Retinal pigment epithelial cell (primary cell): ENCODE measurements at regions not wholly inside any gene's neighbourhood (a gene's known extent, or its start where the extent isn't known, plus 50 kb on each side); places are given as distances from the start of the nearest gene placed in this dataset.
"Not testable (repeated sequence)": the region's sequence is repeated elsewhere in the genome, so short reads cannot be mapped to it uniquely, and the experiment has no call there.

Experiments
- DNase-seq: peaks from one replicate; pipeline ENCODE4 v3.0.0-alpha.2; 2010; ENCODE audit warnings: low read depth
- H3K4me3 ChIP-seq: 2 replicates; pipeline ENCODE4 v1.5.1; 2011; ENCODE audit warnings: mild to moderate bottlenecking, low read length, control low read depth, moderate library complexity
- TF ChIP-seq, protein P1 (sequence below): conservative IDR thresholded peaks from 2 replicates; pipeline ENCODE4 v1.5.1; 2011; ENCODE audit warnings: low read depth, low read length, control low read depth, inconsistent platforms

DNA sequence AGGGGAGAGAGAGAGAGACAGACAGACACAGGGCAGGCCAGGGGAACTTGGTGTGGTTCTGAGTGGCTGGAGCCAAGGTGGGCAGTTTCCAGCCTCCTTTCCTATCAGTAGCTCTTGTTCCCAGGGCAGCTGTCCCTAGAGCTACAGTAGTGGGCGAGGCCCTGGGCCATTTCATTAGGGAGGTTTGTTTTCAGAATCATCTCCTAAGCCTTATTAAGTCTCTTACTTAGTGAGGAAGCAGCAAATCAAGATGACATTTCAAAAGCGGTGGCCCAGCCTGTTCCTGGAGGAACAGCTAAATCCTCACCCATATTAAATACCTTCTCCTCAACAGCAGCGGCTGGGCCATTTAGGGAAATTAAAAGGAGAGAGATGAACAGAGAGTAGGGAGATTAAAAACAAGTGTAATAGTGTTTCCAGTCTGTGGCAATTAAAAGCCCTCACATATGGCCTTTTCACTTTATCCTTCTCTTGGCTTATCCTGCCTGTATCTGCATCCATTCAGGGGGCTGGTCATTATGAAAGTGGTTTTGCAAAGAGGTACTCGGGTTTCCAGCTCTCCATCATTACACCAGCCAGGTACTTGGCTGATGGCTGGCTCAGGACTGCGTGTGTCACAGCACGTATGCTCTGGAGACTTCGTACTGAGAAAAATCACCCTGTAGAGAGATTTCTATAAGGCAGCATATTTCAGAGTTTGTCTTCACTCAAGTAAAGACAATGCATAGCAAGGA lies 91.9 kb upstream of the PRR23C start:
- DNase-seq: no peak
- TF ChIP-seq, protein P1, sequence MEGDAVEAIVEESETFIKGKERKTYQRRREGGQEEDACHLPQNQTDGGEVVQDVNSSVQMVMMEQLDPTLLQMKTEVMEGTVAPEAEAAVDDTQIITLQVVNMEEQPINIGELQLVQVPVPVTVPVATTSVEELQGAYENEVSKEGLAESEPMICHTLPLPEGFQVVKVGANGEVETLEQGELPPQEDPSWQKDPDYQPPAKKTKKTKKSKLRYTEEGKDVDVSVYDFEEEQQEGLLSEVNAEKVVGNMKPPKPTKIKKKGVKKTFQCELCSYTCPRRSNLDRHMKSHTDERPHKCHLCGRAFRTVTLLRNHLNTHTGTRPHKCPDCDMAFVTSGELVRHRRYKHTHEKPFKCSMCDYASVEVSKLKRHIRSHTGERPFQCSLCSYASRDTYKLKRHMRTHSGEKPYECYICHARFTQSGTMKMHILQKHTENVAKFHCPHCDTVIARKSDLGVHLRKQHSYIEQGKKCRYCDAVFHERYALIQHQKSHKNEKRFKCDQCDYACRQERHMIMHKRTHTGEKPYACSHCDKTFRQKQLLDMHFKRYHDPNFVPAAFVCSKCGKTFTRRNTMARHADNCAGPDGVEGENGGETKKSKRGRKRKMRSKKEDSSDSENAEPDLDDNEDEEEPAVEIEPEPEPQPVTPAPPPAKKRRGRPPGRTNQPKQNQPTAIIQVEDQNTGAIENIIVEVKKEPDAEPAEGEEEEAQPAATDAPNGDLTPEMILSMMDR: no peak
- no peak overlapping the region for H3K4me3 ChIP-seq

- no peak overlapping the region for H3K4me3 ChIP-seq
- TF ChIP-seq, protein P1: no peak
- DNase-seq: no peak
These were observed 95.9 kb upstream of the PRR23C start for GRCh38 chr3:139140553-139140952.

DNA sequence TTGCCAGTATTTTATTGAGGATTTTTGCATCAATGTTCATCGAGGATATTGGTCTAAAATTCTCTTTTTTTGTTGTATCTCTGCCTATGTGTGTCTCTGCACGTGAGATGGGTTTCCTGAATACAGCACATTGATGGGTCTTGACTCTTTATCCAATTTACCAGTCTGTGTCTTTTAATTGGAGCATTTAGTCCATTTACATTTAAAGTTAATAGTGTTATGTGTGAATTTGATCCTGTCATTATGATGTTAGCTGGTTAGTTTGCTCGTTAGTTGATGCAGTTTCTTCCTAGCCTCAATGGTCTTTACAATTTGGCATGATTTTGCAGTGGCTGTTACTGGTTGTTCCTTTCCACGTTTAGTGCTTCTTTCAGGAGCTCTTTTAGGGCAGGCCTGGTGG lies 101.3 kb upstream of the PRR23C start:
- DNase-seq, H3K4me3 ChIP-seq: not testable (repeated sequence)

- no peak for DNase-seq
- H3K4me3 ChIP-seq: no peak overlapping the region
- TF ChIP-seq, protein P1: no peak
These were observed 106.8 kb upstream of the PRR23C start for GRCh38 chr3:139151530-139151929.

DNA sequence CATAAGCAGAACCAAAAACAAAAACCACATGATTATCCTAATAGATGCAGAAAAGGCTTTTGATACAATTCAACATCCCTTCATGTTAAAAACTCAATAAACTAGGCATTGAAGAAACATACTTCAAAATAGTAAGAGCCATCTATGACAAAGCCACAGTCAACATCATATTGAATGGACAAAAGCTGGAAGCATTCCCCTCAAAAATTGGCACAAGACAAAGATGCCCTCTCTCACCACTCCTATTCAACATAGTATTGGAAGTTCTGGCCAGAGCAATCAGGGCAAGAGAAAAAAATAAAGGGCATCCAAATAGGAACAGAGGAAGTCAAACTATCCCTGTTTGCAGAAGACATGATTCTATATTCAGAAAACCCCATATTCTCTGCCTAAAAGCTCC lies 108.7 kb upstream of the PRR23C start:
- not testable (repeated sequence) for H3K4me3 ChIP-seq, DNase-seq

DNA sequence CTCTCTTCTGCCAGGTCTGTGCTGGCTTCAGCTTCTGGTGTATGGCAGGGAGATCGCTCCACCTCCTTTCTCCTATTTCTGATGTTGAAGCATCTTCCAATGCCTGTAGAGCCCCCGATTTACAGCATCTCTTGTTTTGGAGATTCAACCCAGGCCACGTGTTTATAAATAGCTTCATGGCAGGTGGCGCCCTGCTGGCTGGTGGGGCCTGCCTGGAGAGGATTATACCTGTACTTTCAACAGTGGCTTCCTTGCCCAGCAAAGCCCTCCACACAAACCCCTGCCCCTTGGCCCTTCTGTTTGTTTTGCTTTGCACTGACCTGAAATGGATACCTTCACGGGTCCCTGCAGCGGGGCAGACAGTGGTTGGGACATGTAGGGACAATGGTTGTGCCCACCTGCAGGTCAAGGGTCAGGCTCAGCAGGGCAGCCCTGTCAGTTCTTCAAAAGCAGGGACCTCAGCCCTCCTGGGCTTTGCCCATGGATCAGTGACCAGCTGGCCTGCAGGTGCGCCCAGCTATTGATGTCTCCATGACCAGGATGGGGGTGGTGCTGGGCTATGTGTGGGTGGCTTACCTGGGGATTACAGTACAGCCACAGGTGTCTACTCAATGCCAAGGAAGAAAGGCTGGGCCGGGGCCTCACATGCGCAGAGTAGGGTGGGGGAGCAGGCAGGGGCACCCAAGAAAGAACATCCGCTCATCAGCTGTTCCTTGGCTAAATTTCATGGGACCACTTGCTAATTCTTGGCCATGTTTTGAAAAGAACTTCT lies 112.7 kb upstream of the PRR23C start:
- TF ChIP-seq, protein P1: no peak
- no peak for DNase-seq
- no peak overlapping the region for H3K4me3 ChIP-seq

DNA sequence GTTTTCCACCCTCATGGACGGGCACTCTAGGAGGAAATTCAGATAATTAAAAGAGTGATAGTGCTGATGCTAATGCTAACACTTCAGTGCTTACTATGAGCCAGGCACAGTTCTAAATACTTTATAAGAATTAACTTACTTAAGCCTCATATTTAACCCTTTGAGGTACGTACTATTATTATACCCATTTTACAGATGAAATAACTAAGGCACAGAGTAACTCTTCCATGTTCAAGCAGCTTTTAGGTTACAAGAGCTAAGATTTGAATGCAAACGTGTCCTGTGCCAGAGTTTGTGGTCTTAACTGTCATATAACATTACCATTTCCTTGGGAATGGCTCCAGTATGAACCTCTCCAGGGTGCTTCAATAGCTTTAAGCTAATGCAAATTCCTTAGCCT lies 114.7 kb upstream of the PRR23C start:
- TF ChIP-seq, protein P1: no peak
- no peak for DNase-seq
- H3K4me3 ChIP-seq: no peak overlapping the region
